ENCODE measurements at regions not wholly inside any gene's neighbourhood (a gene's known extent, or its start where the extent isn't known, plus 50 kb on each side); places are given as distances from the start of the nearest gene placed in this dataset.

DNA sequence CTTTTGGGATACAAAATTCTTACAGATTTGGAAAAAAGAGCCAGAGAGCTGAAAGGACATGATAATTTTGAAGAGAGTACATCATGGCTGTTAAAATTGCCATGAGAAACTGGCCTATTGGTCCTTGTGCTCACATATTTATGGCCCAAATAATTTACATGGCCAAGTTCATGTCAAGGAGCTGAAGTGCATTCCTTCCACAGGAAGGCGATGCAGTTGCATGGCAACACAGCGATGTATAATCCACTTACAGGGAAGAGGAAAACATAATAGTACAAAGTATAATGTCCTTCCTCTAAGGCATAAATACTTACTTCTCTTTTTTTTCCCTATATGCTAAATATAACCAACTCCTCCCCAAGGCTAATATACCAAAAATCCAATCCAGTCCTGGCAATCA, 914.5 kb upstream of the AGA start:
- H3K27ac ChIP-seq (ENCODE audit: low read depth, low read length): no peak overlapping the region
- H3K4me3 ChIP-seq (ENCODE audit: low read depth, low read length): no peak overlapping the region
- H3K79me1 ChIP-seq (ENCODE audit: low read length): no peaks in the 10 kb centered on the region
- WGBS (ENCODE audit: extremely low coverage, insufficient coverage, insufficient read length): no CpG with 5 or more reads among the region's 2 CpGs
- H2BK12ac ChIP-seq (ENCODE audit: low read length): no peak overlapping the region
- H3K36me3 ChIP-seq (ENCODE audit: control insufficient read depth in 1 of 2, insufficient read depth in 2 of 2, low read length in 2 of 2): no peaks in the 10 kb centered on the region
- H4K8ac ChIP-seq (ENCODE audit: low read depth, low read length): no peak overlapping the region
- H3K9me3 ChIP-seq (ENCODE audit: insufficient read depth, low read depth, low read length): no peaks in the 10 kb centered on the region
- H4K91ac ChIP-seq (ENCODE audit: low read depth, low read length): no peak overlapping the region
- no peak overlapping the region for H3K4me2 ChIP-seq (ENCODE audit: low read length)
- H3K79me2 ChIP-seq (ENCODE audit: control insufficient read depth, insufficient read depth, low read length, poor library complexity): no peaks in the 10 kb centered on the region
- DNase-seq: peak in 1 of 2 donors; percentile 13
- H3K14ac ChIP-seq (ENCODE audit: low read length): no peak overlapping the region
- H2AK5ac ChIP-seq (ENCODE audit: low read length): no peak overlapping the region
- no peak overlapping the region for H2BK5ac ChIP-seq (ENCODE audit: low read depth, low read length, poor library complexity)
- no peak overlapping the region for H2BK120ac ChIP-seq (ENCODE audit: insufficient read depth, low read length, poor library complexity)
- no peak overlapping the region for H4K12ac ChIP-seq (ENCODE audit: low read depth, low read length)
- H2AFZ ChIP-seq (ENCODE audit: insufficient read depth, low read length, poor library complexity): no peak overlapping the region
- no peak overlapping the region for H3K23ac ChIP-seq (ENCODE audit: low read length)
- no peak overlapping the region for H3K4ac ChIP-seq (ENCODE audit: low read depth, low read length)
- no peaks in the 10 kb centered on the region for H3K27me3 ChIP-seq (ENCODE audit: insufficient read depth, low read length)
- H3K9ac ChIP-seq (ENCODE audit: low read length): no peak overlapping the region
- no peak overlapping the region for H3K18ac ChIP-seq (ENCODE audit: low read length)
- no peaks in the 10 kb centered on the region for H3K4me1 ChIP-seq (ENCODE audit: control insufficient read depth in 1 of 2, insufficient read depth in 2 of 2, low read length in 2 of 2)

DNA sequence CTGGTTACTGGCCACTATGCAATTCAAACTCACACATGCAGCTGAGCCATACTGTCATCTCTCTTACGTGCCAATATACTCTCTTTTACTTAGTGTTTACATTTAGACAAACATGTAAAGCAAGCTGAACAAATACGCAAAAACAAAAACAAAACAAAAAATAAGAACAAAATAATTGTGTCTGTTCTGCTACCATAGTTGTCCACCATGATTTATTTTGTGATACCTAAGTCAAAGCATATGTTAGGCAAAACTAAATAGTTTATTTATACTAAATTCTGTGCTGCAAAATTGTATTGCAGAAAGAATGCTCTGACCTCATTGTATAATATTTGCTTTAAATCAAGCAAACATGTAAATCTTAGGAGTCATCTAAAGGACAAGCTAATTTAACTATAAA, 943.2 kb upstream of the AGA start:
- Histone ChIP-seq H3K4me1 (ENCODE audit: control insufficient read depth in 1 of 2, insufficient read depth in 2 of 2, low read length in 2 of 2) (no peaks in the 10 kb centered on the region), H3K79me2 (ENCODE audit: control insufficient read depth, insufficient read depth, low read length, poor library complexity) (no peaks in the 10 kb centered on the region), H2BK120ac (ENCODE audit: insufficient read depth, low read length, poor library complexity) (no peak overlapping the region), H3K23ac (ENCODE audit: low read length) (no peak overlapping the region), H2BK5ac (ENCODE audit: low read depth, low read length, poor library complexity) (no peak overlapping the region), H2AK5ac (ENCODE audit: low read length) (no peak overlapping the region), H2BK12ac (ENCODE audit: low read length) (no peak overlapping the region), H4K91ac (ENCODE audit: low read depth, low read length) (no peak overlapping the region), H4K12ac (ENCODE audit: low read depth, low read length) (no peak overlapping the region), H3K14ac (ENCODE audit: low read length) (no peak overlapping the region), H3K27me3 (ENCODE audit: insufficient read depth, low read length) (no peaks in the 10 kb centered on the region), H3K79me1 (ENCODE audit: low read length) (no peaks in the 10 kb centered on the region), H3K18ac (ENCODE audit: low read length) (no peak overlapping the region), H3K4me3 (ENCODE audit: low read depth, low read length) (no peak overlapping the region), H3K4ac (ENCODE audit: low read depth, low read length) (no peak overlapping the region), H3K9me3 (ENCODE audit: insufficient read depth, low read depth, low read length) (no peaks in the 10 kb centered on the region), H3K27ac (ENCODE audit: low read depth, low read length) (no peak overlapping the region), H2AFZ (ENCODE audit: insufficient read depth, low read length, poor library complexity) (no peak overlapping the region), H3K36me3 (ENCODE audit: control insufficient read depth in 1 of 2, insufficient read depth in 2 of 2, low read length in 2 of 2) (no peaks in the 10 kb centered on the region), H3K9ac (ENCODE audit: low read length) (no peak overlapping the region), H3K4me2 (ENCODE audit: low read length) (no peak overlapping the region), H4K8ac (ENCODE audit: low read depth, low read length) (no peak overlapping the region)
- WGBS (ENCODE audit: extremely low coverage, insufficient coverage, insufficient read length): no CpG with 5 or more reads among the region's 2 CpGs
- no peak for DNase-seq

DNA sequence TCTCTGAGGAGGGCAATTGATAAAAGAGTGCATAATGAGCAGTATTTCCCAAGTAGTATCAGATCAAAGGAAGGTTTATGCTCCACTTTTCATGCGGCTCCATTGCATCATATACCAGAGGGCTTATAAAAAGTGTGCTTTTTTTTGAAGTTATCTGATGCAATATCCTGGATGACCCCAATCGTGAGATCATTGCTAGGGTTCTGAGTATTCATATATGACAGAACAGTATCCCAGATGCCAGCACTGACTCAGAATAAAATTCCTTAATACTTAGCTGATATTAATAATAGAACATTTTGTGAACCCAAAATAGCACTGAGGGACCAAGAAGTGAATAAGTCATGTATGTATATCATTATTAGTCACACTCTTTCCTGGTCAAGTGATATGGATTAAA, 945.5 kb upstream of the AGA start:
- no peak overlapping the region for H2BK120ac ChIP-seq (ENCODE audit: insufficient read depth, low read length, poor library complexity)
- H3K18ac ChIP-seq (ENCODE audit: low read length): no peak overlapping the region
- H3K4ac ChIP-seq (ENCODE audit: low read depth, low read length): no peak overlapping the region
- no peak for DNase-seq
- H4K8ac ChIP-seq (ENCODE audit: low read depth, low read length): no peak overlapping the region
- no peak overlapping the region for H2AFZ ChIP-seq (ENCODE audit: insufficient read depth, low read length, poor library complexity)
- H3K4me2 ChIP-seq (ENCODE audit: low read length): no peak overlapping the region
- H3K4me1 ChIP-seq (ENCODE audit: control insufficient read depth in 1 of 2, insufficient read depth in 2 of 2, low read length in 2 of 2): no peaks in the 10 kb centered on the region
- H2BK12ac ChIP-seq (ENCODE audit: low read length): no peak overlapping the region
- no peak overlapping the region for H3K14ac ChIP-seq (ENCODE audit: low read length)
- H3K27me3 ChIP-seq (ENCODE audit: insufficient read depth, low read length): no peaks in the 10 kb centered on the region
- no peaks in the 10 kb centered on the region for H3K9me3 ChIP-seq (ENCODE audit: insufficient read depth, low read depth, low read length)
- no peaks in the 10 kb centered on the region for H3K79me2 ChIP-seq (ENCODE audit: control insufficient read depth, insufficient read depth, low read length, poor library complexity)
- no peaks in the 10 kb centered on the region for H3K79me1 ChIP-seq (ENCODE audit: low read length)
- no peaks in the 10 kb centered on the region for H3K36me3 ChIP-seq (ENCODE audit: control insufficient read depth in 1 of 2, insufficient read depth in 2 of 2, low read length in 2 of 2)
- no peak overlapping the region for H4K12ac ChIP-seq (ENCODE audit: low read depth, low read length)
- no CpG with 5 or more reads among the region's 2 CpGs for WGBS (ENCODE audit: extremely low coverage, insufficient coverage, insufficient read length)
- H2BK5ac ChIP-seq (ENCODE audit: low read depth, low read length, poor library complexity): no peak overlapping the region
- no peak overlapping the region for H3K9ac ChIP-seq (ENCODE audit: low read length)
- no peak overlapping the region for H4K91ac ChIP-seq (ENCODE audit: low read depth, low read length)
- no peak overlapping the region for H2AK5ac ChIP-seq (ENCODE audit: low read length)
- H3K27ac ChIP-seq (ENCODE audit: low read depth, low read length): no peak overlapping the region
- H3K23ac ChIP-seq (ENCODE audit: low read length): no peak overlapping the region
- no peak overlapping the region for H3K4me3 ChIP-seq (ENCODE audit: low read depth, low read length)

DNA sequence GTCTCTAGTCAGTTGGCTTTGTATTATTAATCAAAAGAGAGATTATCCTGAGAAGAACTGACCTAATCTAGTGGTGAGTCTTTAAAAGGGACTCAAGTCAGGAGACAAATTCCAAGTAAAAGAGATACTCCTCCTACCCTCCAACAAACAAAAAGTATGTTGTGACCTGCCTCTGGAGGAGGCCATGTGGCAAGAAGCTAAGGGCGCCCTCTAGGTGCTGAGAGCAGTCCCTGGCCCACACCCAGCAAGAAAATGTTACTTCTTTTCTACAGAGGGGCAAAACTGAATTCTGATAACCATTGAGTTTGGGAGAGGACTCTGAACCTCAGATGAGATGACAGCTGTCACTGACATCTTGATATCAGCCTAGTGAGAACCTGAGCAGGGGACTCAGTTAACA, 953.6 kb upstream of the AGA start:
- Histone ChIP-seq H3K18ac (ENCODE audit: low read length) (no peak overlapping the region), H2BK5ac (ENCODE audit: low read depth, low read length, poor library complexity) (no peak overlapping the region), H3K4ac (ENCODE audit: low read depth, low read length) (no peak overlapping the region), H3K4me2 (ENCODE audit: low read length) (no peak overlapping the region), H3K14ac (ENCODE audit: low read length) (no peak overlapping the region), H3K9me3 (ENCODE audit: insufficient read depth, low read depth, low read length) (peaks cover 2% of the 10 kb centered on the region), H3K23ac (ENCODE audit: low read length) (no peak overlapping the region), H3K4me1 (ENCODE audit: control insufficient read depth in 1 of 2, insufficient read depth in 2 of 2, low read length in 2 of 2) (no peaks in the 10 kb centered on the region), H3K79me2 (ENCODE audit: control insufficient read depth, insufficient read depth, low read length, poor library complexity) (no peaks in the 10 kb centered on the region), H3K79me1 (ENCODE audit: low read length) (no peaks in the 10 kb centered on the region), H3K27ac (ENCODE audit: low read depth, low read length) (no peak overlapping the region), H3K27me3 (ENCODE audit: insufficient read depth, low read length) (no peaks in the 10 kb centered on the region), H2BK12ac (ENCODE audit: low read length) (no peak overlapping the region), H3K36me3 (ENCODE audit: control insufficient read depth in 1 of 2, insufficient read depth in 2 of 2, low read length in 2 of 2) (no peaks in the 10 kb centered on the region), H3K9ac (ENCODE audit: low read length) (no peak overlapping the region), H4K91ac (ENCODE audit: low read depth, low read length) (no peak overlapping the region), H4K12ac (ENCODE audit: low read depth, low read length) (no peak overlapping the region), H2AFZ (ENCODE audit: insufficient read depth, low read length, poor library complexity) (no peak overlapping the region), H3K4me3 (ENCODE audit: low read depth, low read length) (no peak overlapping the region), H2AK5ac (ENCODE audit: low read length) (no peak overlapping the region), H2BK120ac (ENCODE audit: insufficient read depth, low read length, poor library complexity) (no peak overlapping the region), H4K8ac (ENCODE audit: low read depth, low read length) (no peak overlapping the region)
- DNase-seq: no peak
- no CpG with 5 or more reads among the region's 1 CpG for WGBS (ENCODE audit: extremely low coverage, insufficient coverage, insufficient read length)
